ENCODE measurements at regions not wholly inside any gene's neighbourhood (a gene's known extent, or its start where the extent isn't known, plus 50 kb on each side); places are given as distances from the start of the nearest gene placed in this dataset.
"Not testable (repeated sequence)": the region's sequence is repeated elsewhere in the genome, so short reads cannot be mapped to it uniquely, and the experiment has no call there.

DNA sequence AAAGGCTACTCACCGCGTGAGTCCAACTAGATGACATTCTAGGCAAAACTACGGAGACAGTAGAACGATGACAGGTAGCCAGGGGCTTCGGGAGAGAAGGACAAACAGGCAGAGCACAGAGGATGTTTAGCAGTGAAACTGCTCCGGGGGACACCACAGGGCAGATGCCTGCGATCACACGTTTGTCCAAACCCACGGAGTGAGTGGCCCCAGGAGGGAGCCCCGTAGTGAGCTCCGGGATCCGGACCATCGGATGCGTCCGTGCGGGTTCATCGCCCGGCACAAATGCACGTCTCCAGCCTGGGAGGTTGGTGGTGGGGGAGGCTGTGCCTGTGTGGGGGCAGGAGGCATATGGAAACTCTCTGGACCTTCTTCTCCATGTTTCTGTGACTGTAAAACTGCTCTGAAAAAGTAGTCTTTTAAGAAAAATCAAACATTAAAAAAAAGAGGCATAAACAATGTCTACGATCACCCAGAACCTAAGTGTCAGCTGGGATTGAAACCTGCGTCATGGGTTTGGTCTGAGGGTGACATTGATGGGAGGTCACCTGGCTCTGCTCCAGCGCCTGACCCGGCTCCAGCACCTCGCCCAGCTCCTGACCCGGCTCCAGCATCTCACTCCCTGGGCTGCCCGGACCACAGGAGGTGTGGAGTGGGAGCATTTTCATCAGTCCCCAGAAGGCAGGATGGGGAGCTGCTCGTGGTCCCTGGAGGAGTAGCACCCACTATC, 83.0 kb upstream of the CTDP1 start:
- no peak for DNase-seq

DNA sequence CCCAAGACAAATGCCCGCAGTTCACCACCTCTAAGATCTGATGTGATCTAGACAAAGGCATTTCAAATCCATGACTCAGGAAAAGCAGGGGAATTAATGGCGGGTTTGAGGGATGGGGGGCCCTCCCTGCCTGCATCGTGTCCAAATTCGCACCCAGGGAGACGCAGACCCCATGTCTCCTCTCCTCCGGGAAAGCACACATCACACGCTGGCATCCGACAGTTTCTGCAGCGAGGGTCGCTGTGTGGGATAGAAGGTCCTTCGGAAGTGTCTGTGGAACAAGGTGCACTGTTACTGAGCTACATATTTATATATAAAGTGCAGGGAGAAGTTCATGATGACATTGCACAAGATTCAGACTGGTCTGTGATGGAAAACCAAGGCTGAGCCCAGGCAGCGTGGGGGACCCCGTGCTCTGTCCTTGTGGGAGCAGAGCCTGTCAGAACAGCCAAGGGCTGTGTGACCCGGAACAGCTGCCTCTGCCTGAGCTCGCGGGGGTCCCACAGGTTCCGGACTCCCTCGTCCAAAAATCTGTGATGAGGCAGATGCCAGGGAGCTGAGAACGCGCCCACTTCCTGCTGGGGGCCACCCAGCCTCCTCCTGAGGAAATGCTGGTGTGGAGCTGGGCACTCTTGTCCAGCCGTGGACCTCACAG, 82.3 kb upstream of the CTDP1 start:
- peak; percentile 34 for DNase-seq

DNA sequence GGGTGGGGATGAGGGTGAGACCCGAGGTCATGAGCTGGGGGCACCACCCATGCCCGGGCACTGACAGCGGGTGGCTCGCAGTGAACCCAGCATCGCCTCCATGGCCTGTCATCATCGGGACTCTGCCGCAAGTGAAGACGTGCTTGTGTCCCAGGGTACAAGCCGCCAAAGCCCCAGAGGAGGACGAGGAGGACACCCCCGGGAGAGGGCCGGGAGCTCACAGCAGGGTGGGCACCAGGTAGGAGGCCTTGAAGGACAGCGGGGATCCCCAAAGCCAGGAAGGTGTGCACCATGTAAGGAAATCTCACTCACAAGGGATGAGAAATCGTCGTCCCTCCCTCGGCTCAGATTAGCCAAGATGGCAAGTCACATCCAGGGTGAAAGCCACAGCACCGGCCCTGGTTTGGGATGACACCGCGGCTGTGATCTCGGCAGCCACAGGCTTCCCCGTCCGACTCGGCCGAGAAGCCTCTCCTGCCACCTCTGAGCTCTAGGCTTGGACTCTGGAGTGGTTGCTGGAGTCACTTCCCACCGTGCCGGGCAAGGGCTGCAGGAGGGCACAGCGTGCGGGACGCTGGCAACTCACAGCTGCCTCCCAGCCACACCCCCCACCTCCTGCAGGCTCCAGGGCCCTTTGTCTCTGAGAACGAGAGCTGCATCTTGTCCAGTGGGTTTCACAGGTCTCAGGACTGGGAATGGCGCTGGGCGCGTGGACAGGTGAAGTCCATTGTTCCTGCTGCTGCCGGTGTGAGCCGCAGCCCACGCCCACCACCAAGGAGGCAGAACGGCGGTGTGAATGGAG, 81.6 kb upstream of the CTDP1 start:
- peak; percentile 32 for DNase-seq

DNA sequence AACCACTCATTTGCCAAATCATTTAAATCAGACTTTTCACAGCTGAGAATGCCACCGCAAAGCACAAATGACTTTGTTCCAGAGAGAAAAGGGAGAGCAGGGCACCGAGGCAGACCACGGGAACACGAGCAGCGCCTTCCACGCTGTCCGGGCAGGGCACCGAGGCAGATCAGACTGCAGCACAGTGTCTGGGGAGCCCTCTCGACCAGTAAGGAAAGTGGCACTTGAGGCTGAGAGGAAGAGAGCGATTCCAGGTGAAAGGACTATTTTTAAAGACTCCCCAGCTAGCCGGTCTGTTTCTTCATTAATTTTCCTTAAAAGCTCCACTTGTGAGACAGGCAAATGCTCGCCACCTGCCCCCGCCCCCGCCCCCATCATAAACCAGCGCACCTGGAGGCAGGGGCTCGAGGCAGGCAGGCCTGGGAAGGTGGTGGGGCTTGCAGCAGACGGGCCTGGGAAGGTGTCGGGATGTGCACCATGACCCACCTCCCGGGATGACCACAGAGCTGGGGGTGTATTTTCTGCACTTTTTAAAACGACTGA, 80.9 kb upstream of the CTDP1 start:
- peak; percentile 34 for DNase-seq

DNA sequence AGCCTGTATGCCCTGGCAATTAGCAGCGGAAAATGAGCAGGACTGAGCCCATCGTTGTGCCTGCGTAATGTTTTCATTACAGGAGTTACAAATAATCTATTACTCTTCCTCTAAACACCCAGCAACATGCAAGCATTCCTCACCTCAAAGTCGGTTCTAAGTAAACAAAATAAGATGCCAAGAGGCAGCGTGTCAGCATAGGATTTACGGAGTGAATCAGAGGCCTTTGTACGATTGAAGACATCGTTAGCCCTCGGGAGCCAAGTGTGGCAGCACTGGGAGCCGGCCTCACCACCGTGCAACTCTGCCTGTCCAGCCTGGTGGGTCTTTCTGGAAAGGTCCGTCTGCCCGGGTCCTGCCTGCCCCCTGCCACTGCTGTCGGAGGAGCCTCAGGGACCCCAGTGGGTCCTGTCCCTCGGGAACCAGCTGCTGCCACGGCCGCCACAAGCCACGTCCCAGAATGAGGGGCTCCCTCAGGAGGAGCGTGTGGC, 80.1 kb upstream of the CTDP1 start:
- peak; percentile 44 for DNase-seq

DNA sequence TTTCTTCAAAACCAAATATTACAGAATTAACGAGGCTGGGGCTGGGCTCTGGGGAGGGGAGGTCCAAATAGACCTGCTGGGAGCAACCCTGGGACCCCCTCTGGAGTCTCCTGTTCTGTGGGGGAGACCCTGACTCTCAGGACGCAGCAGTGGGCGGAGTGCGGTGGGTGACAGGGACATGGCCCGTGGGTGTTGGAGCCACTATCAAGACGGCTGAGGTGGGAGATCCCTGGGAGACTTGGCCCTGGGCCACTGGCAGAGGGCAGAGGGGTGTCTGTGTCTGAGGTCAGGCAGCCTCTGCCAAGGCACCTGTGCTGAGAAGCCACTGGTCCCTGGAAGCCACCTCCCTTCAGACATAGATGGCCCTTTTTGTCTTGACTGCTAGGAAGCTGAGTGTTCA, 79.5 kb upstream of the CTDP1 start:
- peak; percentile 37 for DNase-seq

DNA sequence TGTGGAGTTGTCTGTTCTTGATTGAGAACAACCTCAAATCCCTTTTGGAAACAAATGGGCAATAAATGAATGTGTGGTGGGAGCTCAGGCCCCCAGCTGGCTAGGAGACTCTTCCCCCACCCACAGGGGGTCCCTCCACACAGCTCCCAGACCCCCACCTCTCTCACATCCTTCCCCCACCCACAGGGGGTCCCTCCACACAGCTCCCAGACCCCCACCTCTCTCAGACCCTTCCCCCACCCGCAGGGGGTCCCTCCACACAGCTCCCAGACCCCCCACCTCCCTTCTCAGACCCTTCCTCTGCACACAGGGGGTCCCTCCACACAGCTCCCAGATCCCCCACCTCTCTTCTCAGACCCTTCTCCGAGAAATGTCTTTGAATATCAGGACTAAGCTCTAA, 79.0 kb upstream of the CTDP1 start:
- DNase-seq: peak; percentile 12

DNA sequence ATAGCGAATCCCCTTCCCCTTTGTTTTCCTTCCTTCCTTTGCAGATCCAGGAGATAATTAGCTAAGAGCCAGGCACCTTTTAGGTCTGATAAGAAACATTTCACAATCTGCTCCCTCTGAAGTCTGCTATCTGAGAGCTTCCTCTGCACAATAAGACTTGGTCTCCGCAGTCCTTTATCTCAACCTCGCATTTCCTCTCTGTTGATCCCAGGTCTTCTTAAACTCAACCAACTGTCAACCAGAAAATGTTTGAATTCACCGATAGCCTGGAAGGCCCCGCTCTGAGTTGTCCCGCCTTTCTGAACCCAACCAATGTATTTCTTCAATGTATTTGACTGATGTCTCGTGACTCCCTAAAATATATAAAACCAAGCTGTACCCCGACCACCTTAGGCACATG, 78.4 kb upstream of the CTDP1 start:
- DNase-seq: no peak

DNA sequence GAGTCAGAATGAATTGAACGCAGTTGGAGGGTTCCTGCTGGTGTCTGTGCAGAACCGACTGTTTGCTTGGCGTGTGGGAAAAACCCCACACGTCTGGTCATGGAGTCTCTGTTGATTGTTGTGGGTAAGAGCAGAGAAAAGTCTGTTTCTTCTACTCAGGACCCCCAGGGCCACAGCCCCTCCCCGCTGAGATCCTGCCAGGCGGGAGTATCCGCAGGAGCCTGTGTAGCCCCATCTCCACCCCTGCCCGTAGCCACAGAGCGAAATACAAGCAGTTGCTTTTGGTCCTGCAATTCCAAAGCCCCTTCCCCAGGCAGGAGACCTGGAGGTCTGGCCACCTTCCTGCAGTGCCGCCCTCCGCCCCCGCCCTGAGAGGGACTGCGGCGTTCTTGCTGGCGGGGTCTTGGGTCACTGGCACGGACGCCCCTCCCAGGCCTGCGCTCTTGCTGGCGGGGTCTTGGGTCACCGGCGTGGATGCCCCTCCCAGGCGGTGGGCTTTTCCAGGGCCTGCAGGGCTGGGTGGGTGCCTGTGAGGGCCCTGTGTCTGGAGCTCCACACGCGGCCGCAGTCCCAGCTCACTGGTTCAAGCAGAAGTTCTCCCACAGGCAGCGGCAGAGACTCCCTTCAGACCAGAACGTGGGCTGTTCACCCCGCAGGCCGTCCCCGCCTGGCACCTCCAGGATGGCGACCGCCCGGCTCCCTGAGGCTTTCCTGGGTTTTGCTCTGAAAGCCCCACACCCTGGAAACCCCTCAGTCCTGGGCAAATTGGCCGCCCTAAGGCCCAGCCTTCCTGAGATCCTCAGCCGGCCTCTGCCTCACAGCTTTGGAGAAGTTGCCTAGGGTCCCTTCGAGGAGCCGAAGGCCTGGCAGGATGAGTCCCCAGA, 76.0 kb upstream of the CTDP1 start:
- DNase-seq: peak; percentile 37

DNA sequence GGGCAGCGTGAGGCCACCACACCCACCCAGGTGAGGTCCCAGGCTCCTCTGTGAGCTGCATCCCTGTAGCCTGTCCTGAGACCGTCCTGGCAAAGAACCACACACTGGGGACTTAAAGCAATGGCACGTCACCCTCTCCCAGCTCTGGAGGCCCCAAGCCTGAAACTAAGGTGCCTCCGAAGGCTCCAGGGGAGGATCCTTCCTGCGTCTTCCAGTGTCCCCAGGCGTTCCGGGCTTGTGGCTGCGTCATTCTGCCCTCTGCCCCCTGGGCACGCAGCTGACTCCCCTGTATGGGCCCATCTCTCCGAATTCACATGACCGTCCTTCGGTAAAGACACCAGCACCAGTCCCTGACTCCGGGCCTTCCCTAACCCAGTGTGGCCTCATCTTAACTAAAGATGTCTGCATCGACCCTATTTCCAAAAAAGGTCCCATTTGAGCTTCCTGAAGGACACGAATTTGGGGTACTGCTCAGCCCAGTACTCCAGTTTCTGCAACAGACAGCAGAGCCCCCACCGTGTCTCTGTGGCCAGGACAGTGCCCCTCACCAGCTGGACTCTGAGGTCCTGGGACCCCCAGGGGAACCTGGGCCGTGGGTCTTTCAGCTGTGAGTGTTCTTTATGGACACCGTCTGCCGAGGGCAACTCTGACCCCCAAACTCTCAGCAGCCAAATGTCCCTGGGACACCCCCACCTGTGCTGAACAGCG, 75.2 kb upstream of the CTDP1 start:
- DNase-seq: peak; percentile 32

DNA sequence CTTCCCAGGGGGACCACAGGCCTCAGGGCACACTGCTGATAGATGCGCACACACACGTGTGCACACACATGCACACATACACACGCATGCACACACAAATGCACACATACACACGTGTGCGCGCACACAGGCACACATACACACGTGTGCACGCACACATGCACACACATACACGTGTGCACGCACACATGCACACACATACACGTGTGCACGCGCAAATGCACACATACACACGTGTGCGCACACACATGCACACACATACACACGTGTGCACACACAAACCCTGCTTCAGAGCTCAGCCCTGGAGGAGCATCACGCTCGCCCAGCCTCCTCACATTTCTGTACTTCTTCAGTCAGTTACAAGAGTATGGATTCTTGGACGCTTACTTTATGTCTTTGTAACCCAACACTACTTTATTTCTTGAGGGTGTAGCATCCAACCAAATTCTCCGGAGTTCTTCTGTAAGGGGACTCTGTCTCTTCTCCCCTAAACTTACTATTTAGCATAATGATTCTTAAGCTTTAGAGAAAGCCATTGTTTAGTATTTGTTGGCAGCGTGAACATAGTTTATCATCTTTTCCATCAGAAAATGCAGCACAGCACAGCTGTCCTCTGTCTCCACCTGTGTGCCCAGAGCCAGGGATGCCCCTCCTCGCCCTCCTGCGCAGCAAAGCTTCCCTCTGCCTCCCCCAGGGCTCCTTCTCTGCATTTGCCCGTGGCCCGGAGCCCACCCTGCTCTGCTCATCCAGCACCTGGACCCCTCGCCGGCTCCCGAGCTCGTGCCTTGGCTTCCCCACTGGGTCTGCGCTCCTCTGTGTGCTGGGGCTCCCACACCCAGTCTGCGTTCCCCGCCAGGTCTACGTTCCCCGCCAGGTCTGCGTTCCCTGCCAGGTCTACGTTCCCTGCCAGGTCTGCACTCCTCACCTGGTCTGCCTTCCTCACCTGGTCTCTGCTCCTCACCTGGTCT, 74.4 kb upstream of the CTDP1 start:
- peak; percentile 42 for DNase-seq

DNA sequence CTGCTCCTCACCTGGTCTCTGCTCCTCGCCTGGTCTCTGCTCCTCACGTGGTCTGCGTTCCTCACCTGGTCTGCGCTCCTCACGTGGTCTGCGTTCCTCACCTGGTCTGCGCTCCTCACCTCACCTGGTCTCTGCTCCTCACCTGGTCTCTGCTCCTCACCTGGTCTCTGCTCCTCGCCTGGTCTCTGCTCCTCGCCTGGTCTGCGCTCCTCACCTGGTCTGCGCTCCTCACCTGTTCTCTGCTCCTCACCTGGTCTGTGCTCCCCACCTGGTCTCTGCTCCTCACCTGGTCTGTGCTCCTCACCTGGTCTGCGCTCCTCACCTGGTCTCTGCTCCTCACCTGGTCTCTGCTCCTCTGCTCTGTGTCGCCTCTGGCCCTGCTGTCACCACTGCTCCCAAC, 73.5 kb upstream of the CTDP1 start:
- not testable (repeated sequence) for DNase-seq

DNA sequence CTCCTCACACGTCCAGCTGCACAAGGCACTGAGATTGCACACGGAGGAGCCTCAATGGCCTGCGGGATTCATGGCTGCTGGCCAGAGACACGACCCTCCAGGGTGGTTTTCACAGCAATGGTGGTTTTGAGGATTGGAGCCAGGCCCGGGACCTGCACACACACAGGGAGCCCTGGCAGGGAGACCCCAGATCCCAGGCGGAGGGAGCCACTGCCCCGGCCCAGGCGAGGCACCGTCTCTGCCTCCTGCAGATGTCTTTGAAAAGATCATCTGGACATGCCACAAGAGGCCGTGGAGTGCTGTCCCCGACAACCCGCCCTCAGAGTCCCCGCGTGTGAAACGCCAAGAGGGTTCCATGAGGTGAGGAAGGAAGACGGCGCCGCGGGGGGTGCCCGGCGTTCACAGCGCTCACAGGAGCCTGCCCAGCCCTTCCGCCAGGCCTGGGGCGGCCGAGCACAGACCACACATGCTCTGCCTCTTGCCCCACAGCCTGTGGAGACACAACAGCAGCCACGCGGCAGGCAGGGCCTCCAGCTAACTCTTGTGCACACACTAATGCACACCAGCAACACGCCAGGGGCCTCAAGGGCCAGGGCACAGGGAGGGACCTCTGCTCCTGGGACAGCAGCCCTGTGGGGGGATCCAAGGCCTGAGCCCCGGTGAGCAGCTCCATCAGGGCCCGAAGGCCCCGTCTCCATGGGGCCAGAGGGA, 72.8 kb upstream of the CTDP1 start:
- peak; percentile 38 for DNase-seq

DNA sequence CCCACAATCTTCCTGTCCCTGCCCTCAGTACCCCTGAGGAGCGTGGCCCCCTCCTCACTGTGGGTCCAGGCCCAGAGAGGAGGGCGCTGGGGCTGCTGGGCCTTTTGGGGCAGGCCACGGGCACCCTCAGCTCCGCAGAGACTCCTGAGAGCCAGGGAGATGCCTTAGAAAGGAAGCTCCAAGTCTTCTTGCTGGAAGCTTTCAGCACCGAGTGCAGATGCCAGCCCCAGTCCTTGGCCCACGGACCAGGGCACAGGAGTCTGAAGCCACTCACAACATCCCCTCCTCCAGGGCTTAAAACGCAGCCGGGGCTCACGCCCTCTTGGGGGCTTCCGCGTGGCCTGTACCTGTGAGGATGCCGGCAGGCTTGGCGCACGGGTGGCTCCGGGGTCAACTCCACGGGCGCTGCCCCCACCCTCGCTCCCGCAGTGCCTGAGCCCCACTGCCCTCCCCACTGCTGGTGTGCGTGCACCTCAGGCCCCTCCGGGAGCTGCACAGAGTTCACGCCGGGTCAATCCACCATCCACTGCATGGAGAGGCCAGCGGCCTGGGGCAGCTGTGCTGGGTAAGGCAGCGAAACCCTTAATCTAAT, 72.1 kb upstream of the CTDP1 start:
- DNase-seq: peak; percentile 43

DNA sequence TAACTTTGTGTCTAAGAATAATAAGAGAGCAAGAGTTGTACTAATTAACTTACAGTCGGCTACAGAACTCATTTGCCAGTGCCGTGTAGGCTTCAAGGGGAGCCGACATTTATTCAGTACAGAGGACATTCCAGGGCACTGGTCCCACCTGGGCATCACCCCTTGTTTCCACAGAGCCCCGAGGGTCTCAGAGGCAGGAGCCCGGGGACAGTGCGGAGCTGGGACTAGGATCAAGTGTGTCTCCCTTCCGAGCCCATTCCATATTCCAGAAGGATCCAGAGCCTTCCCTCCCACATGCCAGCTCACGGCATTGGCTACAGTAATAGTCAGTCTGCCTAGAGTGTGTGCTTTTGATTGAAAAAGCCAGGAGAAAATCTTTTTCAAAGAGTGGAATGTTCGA, 71.5 kb upstream of the CTDP1 start:
- DNase-seq: peak; percentile 41

DNA sequence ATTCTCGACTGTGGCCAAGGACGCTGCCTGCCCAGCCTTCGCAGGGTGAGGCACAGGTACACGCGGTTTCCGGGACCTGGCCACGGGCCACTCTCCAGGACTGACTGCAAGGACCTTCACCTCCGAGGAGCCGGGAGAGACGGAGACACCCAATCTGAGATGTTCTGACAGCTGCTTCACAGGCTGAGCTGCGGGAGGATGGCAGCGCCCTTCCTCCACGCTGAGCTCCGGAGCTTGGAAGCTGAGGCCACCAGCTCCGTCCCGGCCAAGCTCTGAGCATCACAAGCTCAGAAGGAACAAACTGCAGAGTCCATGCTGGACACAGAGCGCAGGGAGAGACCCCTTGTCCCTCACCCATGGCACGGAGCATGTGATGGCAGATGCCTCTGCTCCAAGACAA, 71.1 kb upstream of the CTDP1 start:
- peak; percentile 40 for DNase-seq

DNA sequence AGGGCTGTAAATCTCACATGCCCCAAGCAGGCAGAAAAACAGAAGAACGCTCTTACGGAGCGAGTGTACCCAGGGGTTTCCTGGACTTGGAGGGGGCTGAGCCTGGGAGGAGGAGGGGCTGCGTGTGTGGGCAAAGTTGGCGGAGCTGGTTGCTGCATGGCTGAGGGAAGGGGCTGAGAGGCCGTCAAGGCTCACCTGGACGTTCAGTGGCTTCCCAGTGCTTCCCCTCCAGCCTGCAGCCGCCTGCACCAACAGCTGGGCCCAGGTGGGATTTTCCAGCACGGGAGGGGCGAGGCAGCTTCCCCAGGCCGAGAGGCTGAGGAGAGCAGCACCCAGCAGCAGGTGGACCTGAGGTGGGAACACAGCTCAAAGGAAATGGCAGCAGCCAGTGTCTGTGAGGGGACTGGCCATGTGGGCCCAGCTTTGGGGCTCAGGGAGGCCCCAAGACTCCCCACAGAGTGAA, 70.6 kb upstream of the CTDP1 start:
- peak; percentile 38 for DNase-seq

DNA sequence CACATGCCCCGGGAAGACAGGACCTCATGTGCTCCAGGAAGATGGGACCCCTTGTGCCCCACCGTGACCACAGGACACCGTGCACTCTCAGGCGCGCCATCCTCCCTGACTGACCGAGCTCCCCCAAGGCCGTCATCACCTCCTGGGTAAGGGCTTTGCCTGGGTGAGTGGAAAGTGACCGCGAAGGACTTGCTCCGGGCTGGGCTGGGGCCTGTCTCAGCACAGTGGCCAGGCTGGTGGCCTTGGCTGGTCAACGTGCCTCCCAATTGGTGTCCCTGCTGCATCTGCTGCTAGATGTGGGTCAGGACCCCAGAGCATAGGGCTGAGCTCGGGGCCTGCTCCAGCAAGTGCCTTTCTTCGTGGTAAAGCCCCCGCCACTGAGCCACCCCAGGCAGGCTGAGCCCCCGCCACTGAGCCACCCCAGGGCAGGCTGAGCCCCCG, 69.7 kb upstream of the CTDP1 start:
- peak; percentile 35 for DNase-seq

DNA sequence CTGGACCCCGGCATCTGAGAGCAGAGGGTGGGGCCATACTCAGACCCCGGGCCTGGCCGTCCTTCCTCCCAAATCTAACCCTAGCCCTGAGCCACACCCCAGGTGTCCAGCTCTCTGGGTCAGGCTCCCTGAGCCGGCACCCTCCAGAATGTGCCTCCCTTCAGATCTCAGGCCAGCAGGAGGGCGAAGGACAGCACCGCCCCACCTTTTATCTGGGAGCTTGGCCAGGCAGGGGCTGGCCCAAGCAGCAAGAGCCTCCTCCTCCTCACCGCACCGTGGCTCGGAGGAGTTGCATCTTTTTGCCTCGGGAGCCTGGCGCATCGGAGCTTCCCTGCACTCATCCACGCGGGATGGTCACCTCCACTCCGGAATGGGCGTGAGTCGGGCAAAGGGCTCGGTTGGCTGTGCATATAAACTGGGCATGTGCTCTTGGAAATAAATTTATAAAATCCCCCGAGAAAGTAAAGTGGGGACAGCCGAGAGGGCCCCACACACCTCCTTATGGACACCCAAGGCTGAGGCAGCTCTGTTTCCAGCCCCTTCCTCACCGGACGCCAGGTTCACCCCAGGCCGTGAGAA, 69.1 kb upstream of the CTDP1 start:
- DNase-seq: peak; percentile 17
